ENCODE measurements at regions not wholly inside any gene's neighbourhood (a gene's known extent, or its start where the extent isn't known, plus 50 kb on each side); places are given as distances from the start of the nearest gene placed in this dataset.

GRCh38 chr19:29014857-29015436 lies 198.0 kb downstream of the UQCRFS1 start:
- WGBS, 3 donors: 66 to 69% (median 66%) methylated on average over 14 of the region's 14 CpGs

GRCh38 chr19:29013988-29014387 lies 199.0 kb downstream of the UQCRFS1 start:
- TF ChIP-seq, protein P1, sequence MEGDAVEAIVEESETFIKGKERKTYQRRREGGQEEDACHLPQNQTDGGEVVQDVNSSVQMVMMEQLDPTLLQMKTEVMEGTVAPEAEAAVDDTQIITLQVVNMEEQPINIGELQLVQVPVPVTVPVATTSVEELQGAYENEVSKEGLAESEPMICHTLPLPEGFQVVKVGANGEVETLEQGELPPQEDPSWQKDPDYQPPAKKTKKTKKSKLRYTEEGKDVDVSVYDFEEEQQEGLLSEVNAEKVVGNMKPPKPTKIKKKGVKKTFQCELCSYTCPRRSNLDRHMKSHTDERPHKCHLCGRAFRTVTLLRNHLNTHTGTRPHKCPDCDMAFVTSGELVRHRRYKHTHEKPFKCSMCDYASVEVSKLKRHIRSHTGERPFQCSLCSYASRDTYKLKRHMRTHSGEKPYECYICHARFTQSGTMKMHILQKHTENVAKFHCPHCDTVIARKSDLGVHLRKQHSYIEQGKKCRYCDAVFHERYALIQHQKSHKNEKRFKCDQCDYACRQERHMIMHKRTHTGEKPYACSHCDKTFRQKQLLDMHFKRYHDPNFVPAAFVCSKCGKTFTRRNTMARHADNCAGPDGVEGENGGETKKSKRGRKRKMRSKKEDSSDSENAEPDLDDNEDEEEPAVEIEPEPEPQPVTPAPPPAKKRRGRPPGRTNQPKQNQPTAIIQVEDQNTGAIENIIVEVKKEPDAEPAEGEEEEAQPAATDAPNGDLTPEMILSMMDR (IDR thresholded peaks at IDR 0.05): no peak
- H3K36me3 ChIP-seq (ENCODE audit: insufficient read depth in 1 of 2, low read depth in 1 of 2): no peaks in the 10 kb centered on the region
- H3K4me1 ChIP-seq: no peaks in the 10 kb centered on the region
- no peaks in the 10 kb centered on the region for H3K9me3 ChIP-seq
- H3K4me3 ChIP-seq: no peak overlapping the region
- H3K27me3 ChIP-seq (ENCODE audit: insufficient read depth in 3 of 3, low read length in 2 of 3): peaks cover 0 to 27% (median 0%) of the 10 kb centered on the region in 3 donors
- WGBS, 3 donors: 75 to 80% (median 79%) methylated on average over 15 of the region's 15 CpGs
- intact Hi-C loops (cut with DNase I): no loop called here
- no peak for DNase-seq
- ATAC-seq: no peak
- H3K27ac ChIP-seq: no peak overlapping the region

More at GRCh38 chr19:29014857-29015436, 198.0 kb downstream of the UQCRFS1 start:
- H3K27ac ChIP-seq: no peak overlapping the region
- H3K4me3 ChIP-seq: no peak overlapping the region
- intact Hi-C loops (cut with DNase I): no loop called here
- DNase-seq (no peak), ATAC-seq (no peak)
- H3K4me1 ChIP-seq: no peaks in the 10 kb centered on the region
- no peaks in the 10 kb centered on the region for H3K9me3 ChIP-seq
- no peaks in the 10 kb centered on the region for H3K36me3 ChIP-seq (ENCODE audit: insufficient read depth in 1 of 2, low read depth in 1 of 2)
- TF ChIP-seq, protein P1 (IDR thresholded peaks at IDR 0.05): no peak
- H3K27me3 ChIP-seq (ENCODE audit: insufficient read depth in 3 of 3, low read length in 2 of 3): peaks cover 0 to 27% (median 4%) of the 10 kb centered on the region in 3 donors

DNA sequence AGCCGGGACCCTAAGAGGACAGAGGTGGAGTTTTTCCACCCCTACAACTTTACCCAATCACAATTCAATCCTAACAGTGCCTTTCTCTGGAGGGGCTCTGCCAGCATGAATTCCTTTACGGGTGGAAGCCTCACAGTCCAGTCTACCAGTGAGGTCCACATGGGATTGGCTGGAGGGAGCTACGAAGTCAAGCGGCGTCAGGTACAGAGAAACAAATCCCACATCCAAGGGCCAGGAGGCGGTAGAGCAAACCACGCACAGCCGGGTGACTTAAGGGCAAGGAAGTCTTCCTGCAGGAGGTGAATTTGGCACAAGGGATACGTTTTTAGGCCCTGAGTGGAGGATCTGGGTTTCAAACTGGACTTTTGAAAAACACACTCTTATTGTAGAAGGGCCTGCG lies 199.6 kb downstream of the UQCRFS1 start:
- Histone ChIP-seq H3K27me3 (ENCODE audit: insufficient read depth in 3 of 3, low read length in 2 of 3) (peaks cover 0 to 26% (median 0%) of the 10 kb centered on the region in 3 donors), H3K4me1 (no peaks in the 10 kb centered on the region), H3K27ac (no peak overlapping the region), H3K9me3 (no peaks in the 10 kb centered on the region), H3K4me3 (no peak overlapping the region), H3K36me3 (ENCODE audit: insufficient read depth in 1 of 2, low read depth in 1 of 2) (no peaks in the 10 kb centered on the region)
- DNase-seq (no peak), ATAC-seq (no peak)
- intact Hi-C loops (cut with DNase I): no loop called here
- TF ChIP-seq, protein P1 (IDR thresholded peaks at IDR 0.05): no peak
- 66 to 68% (median 67%) methylated on average over 10 of the region's 10 CpGs for WGBS, 3 donors

GRCh38 chr19:29012457-29012856 lies 200.5 kb downstream of the UQCRFS1 start:
- 43 to 68% (median 48%) methylated on average over 9 of the region's 9 CpGs for WGBS, 3 donors
- intact Hi-C loops (cut with DNase I): no loop called here

More at GRCh38 chr19:29012457-29012856, 200.5 kb downstream of the UQCRFS1 start:
- Histone ChIP-seq H3K27ac (no peak overlapping the region), H3K27me3 (ENCODE audit: insufficient read depth in 3 of 3, low read length in 2 of 3) (peaks cover 0 to 18% (median 0%) of the 10 kb centered on the region in 3 donors), H3K4me3 (no peak overlapping the region), H3K4me1 (no peaks in the 10 kb centered on the region), H3K9me3 (no peaks in the 10 kb centered on the region), H3K36me3 (ENCODE audit: insufficient read depth in 1 of 2, low read depth in 1 of 2) (no peaks in the 10 kb centered on the region)
- ATAC-seq: no peak
- DNase-seq: no peak
- TF ChIP-seq, protein P1 (IDR thresholded peaks at IDR 0.05): no peak

Measured in psoas muscle (tissue), 7 donors.